Nephron (organoid): ENCODE measurements at regions not wholly inside any gene's neighbourhood (a gene's known extent, or its start where the extent isn't known, plus 50 kb on each side); places are given as distances from the start of the nearest gene placed in this dataset.
A peak's percentile ranks its signal among the peaks of the same experiment; 100 is the strongest.

Experiments used
- H3K27ac Mint-ChIP-seq, 3 experiments: 2 replicates each; pipeline ENCODE4 v1.8.0; 2020; ENCODE audit warnings: mixed read lengths in 3 of 3, mild to moderate bottlenecking in 2 of 3, moderate library complexity in 1 of 3
- H3K27me3 Mint-ChIP-seq: 2 replicates; pipeline ENCODE4 v1.8.0; 2021; ENCODE audit warnings: low read depth, mild to moderate bottlenecking, moderate library complexity, mixed read lengths
- H3K36me3 Mint-ChIP-seq: 2 replicates; pipeline ENCODE4 v1.8.0; 2020; ENCODE audit warnings: low read depth, mixed read lengths
- H3K4me1 Mint-ChIP-seq: 2 replicates; pipeline ENCODE4 v1.8.0; 2020; ENCODE audit warnings: mixed read lengths
- H3K4me3 Mint-ChIP-seq, 3 experiments: 2 replicates each; pipeline ENCODE4 v1.8.0; 2020; ENCODE audit warnings: mild to moderate bottlenecking in 3 of 3, mixed read lengths in 3 of 3, moderate library complexity in 2 of 3
- H3K9me3 Mint-ChIP-seq: 2 replicates; pipeline ENCODE4 v1.8.0; 2020; ENCODE audit warnings: mixed read lengths
- CTCF ChIP-seq, 3 experiments: fragments of 200-600 bp; sonication (generic); IDR thresholded peaks; one replicate each; pipeline ENCODE4 v1.5.0; 2021; ENCODE audit warnings: antibody characterized with exemption in 3 of 3; ENCODE audit not compliant: unreplicated experiment in 3 of 3

DNA sequence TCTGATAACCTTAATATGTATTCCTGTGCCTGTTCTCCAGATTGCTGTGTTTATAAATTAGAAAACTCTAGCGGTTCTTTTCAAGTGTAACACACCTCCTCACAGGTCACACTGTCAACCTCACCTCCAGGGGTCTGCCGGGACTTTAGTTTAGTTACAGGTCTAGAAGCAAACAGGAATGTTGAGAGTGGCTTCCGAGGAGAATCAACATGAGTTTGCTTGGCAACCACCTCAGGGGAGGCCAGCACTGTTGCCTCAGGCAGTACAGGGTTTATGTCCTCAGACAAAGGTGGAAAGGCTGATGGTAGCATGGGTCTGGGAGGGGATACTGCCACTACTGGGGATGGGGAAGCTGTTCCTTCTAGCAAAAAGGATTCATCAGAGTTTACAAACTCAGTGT, 438.0 kb downstream of the DTHD1 start:
- no peaks in the 10 kb centered on the region for H3K36me3 Mint-ChIP-seq
- no peaks in the 10 kb centered on the region for H3K27me3 Mint-ChIP-seq
- TF ChIP-seq CTCF (IDR thresholded peaks at IDR 0.05; ENCODE audit: unreplicated experiment in 3 of 3) = no peak
- H3K27ac Mint-ChIP-seq = no peak overlapping the region
- no peak overlapping the region for H3K4me3 Mint-ChIP-seq
- H3K4me1 Mint-ChIP-seq = no peaks in the 10 kb centered on the region
- no peaks in the 10 kb centered on the region for H3K9me3 Mint-ChIP-seq

DNA sequence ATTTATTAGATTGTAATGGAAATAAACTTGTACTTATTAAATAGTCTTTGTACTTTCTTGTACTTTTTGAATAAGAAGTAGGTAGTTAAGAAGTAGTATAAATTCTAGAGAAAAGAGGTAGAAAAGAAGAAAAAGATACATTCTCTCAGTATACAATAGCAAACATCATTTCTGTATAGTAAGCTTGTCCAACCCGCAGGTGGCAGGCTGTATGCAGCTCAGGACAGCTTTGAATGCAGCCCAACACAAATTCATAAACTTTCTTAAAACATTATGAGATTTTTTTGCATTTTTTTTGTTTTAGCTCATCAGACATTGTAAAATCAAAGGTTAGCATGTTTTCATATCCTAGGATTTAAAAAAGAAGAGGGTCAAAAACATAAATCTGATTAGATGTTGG, 441.6 kb downstream of the DTHD1 start:
- no peak for TF ChIP-seq CTCF (IDR thresholded peaks at IDR 0.05; ENCODE audit: unreplicated experiment in 3 of 3)
- no peaks in the 10 kb centered on the region for H3K36me3 Mint-ChIP-seq
- no peak overlapping the region for H3K4me3 Mint-ChIP-seq
- no peaks in the 10 kb centered on the region for H3K27me3 Mint-ChIP-seq
- H3K9me3 Mint-ChIP-seq = no peaks in the 10 kb centered on the region
- no peak overlapping the region for H3K27ac Mint-ChIP-seq
- H3K4me1 Mint-ChIP-seq = no peaks in the 10 kb centered on the region

DNA sequence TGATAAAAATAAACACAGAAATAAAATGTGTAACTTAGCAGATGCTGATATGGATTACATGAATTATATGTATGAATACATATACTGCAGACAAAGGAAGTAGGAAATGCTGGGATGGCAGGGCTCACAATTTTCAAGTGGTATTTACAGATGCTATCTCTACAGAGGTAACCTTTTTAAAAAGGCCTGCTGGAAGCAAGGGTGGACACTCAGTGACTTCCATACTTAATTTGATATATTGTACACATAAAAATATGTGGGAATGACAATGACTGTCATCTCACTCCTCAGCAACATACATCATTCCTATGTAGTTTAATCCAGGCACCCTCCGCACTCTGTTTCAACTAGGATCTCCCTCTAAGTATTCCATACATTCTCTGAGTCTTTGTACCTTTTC, 452.9 kb downstream of the DTHD1 start:
- H3K4me3 Mint-ChIP-seq = no peak overlapping the region
- H3K4me1 Mint-ChIP-seq = no peaks in the 10 kb centered on the region
- H3K9me3 Mint-ChIP-seq = peaks cover 4% of the 10 kb centered on the region
- H3K27ac Mint-ChIP-seq = peak overlapping the region in 1 of 3 experiments; percentile 53
- H3K27me3 Mint-ChIP-seq = no peaks in the 10 kb centered on the region
- no peaks in the 10 kb centered on the region for H3K36me3 Mint-ChIP-seq
- no peak for TF ChIP-seq CTCF (IDR thresholded peaks at IDR 0.05; ENCODE audit: unreplicated experiment in 3 of 3)

DNA sequence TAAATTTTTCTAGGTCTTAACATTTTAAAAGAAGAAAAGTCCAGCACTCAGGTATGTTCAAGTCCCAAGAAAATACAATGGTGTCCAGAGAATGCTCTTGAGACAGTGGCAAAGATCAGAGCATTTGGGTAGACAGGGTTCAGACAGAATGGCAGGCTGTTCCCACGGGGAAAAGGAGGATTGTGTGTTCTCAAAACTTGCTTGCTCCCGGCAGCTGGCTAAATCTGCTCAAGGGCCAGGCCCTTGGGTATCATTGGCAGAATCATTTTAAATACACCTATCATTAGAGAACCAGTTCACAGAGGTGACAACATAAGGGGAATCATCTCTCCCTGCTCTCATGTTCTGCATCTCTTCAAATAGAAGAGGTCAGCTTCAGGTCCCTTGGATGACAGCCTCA, 456.3 kb downstream of the DTHD1 start:
- no peaks in the 10 kb centered on the region for H3K9me3 Mint-ChIP-seq
- H3K4me1 Mint-ChIP-seq = no peaks in the 10 kb centered on the region
- no peak for TF ChIP-seq CTCF (IDR thresholded peaks at IDR 0.05; ENCODE audit: unreplicated experiment in 3 of 3)
- no peak overlapping the region for H3K4me3 Mint-ChIP-seq
- no peaks in the 10 kb centered on the region for H3K27me3 Mint-ChIP-seq
- no peak overlapping the region for H3K27ac Mint-ChIP-seq
- no peaks in the 10 kb centered on the region for H3K36me3 Mint-ChIP-seq

GRCh38 chr4:36740796-36741310, 459.4 kb downstream of the DTHD1 start:
- no peak for TF ChIP-seq CTCF (IDR thresholded peaks at IDR 0.05; ENCODE audit: unreplicated experiment in 3 of 3)
- H3K4me1 Mint-ChIP-seq = no peaks in the 10 kb centered on the region
- no peaks in the 10 kb centered on the region for H3K36me3 Mint-ChIP-seq

GRCh38 chr4:36747277-36748129, 466.1 kb downstream of the DTHD1 start:
- Mint-ChIP-seq H3K4me3 (no peak overlapping the region), H3K36me3 (no peaks in the 10 kb centered on the region), H3K27me3 (no peaks in the 10 kb centered on the region), H3K27ac (no peak overlapping the region), H3K4me1 (no peaks in the 10 kb centered on the region), H3K9me3 (no peaks in the 10 kb centered on the region)
- no peak for TF ChIP-seq CTCF (IDR thresholded peaks at IDR 0.05; ENCODE audit: unreplicated experiment in 3 of 3)

More at GRCh38 chr4:36740796-36741310, 459.4 kb downstream of the DTHD1 start:
- H3K27me3 Mint-ChIP-seq = no peaks in the 10 kb centered on the region
- H3K27ac Mint-ChIP-seq = no peak overlapping the region
- no peak overlapping the region for H3K4me3 Mint-ChIP-seq
- H3K9me3 Mint-ChIP-seq = no peaks in the 10 kb centered on the region
